ENCODE measurements at regions not wholly inside any gene's neighbourhood (a gene's known extent, or its start where the extent isn't known, plus 50 kb on each side); places are given as distances from the start of the nearest gene placed in this dataset.
A peak's percentile ranks its signal among the peaks of the same experiment; 100 is the strongest.

DNA sequence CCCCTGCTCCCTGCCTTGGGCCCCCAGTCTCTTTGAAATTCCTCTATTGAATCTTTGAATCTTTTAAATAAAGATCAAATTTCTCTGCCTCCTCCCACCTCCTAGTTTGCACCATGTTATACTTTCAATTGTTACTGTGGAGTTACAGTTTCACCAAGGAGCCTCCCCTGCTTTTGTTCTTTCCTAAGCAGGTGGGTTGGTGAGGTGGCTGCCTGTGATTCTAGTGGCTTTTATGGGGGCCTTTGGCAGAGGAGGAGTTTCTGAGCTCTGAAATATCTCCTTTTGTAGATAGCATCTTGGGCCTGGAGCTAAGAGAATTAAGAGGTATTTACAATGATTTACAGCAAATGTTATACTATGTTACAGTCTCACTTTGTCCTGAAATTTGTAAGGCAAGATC lies 133.8 kb upstream of the STX18 start:
- H4K91ac ChIP-seq (ENCODE audit: low read depth, low read length): no peak overlapping the region
- H2AFZ ChIP-seq (ENCODE audit: insufficient read depth, low read length, poor library complexity): no peak overlapping the region
- H3K79me2 ChIP-seq (ENCODE audit: control insufficient read depth, insufficient read depth, low read length, poor library complexity): no peaks in the 10 kb centered on the region
- H3K14ac ChIP-seq (ENCODE audit: low read length): no peak overlapping the region
- no peak overlapping the region for H3K4me2 ChIP-seq (ENCODE audit: low read length)
- H4K8ac ChIP-seq (ENCODE audit: low read depth, low read length): no peak overlapping the region
- H2BK5ac ChIP-seq (ENCODE audit: low read depth, low read length, poor library complexity): no peak overlapping the region
- H3K36me3 ChIP-seq (ENCODE audit: control insufficient read depth in 1 of 2, insufficient read depth in 2 of 2, low read length in 2 of 2): no peaks in the 10 kb centered on the region
- H3K4me3 ChIP-seq (ENCODE audit: low read depth, low read length): no peak overlapping the region
- H4K12ac ChIP-seq (ENCODE audit: low read depth, low read length): no peak overlapping the region
- H3K9me3 ChIP-seq (ENCODE audit: insufficient read depth, low read depth, low read length): peaks cover 4% of the 10 kb centered on the region
- no peak overlapping the region for H3K27ac ChIP-seq (ENCODE audit: low read depth, low read length)
- H3K4me1 ChIP-seq (ENCODE audit: control insufficient read depth in 1 of 2, insufficient read depth in 2 of 2, low read length in 2 of 2): peaks cover 11 to 14% of the 10 kb centered on the region in 2 experiments
- H2BK12ac ChIP-seq (ENCODE audit: low read length): no peak overlapping the region
- H3K18ac ChIP-seq (ENCODE audit: low read length): no peak overlapping the region
- no peak overlapping the region for H3K23ac ChIP-seq (ENCODE audit: low read length)
- no peak overlapping the region for H3K9ac ChIP-seq (ENCODE audit: low read length)
- no peaks in the 10 kb centered on the region for H3K27me3 ChIP-seq (ENCODE audit: insufficient read depth, low read length)
- H3K4ac ChIP-seq (ENCODE audit: low read depth, low read length): no peak overlapping the region
- no peak for DNase-seq
- peaks cover 2% of the 10 kb centered on the region for H3K79me1 ChIP-seq (ENCODE audit: low read length)
- H2AK5ac ChIP-seq (ENCODE audit: low read length): no peak overlapping the region
- no peak overlapping the region for H2BK120ac ChIP-seq (ENCODE audit: insufficient read depth, low read length, poor library complexity)

DNA sequence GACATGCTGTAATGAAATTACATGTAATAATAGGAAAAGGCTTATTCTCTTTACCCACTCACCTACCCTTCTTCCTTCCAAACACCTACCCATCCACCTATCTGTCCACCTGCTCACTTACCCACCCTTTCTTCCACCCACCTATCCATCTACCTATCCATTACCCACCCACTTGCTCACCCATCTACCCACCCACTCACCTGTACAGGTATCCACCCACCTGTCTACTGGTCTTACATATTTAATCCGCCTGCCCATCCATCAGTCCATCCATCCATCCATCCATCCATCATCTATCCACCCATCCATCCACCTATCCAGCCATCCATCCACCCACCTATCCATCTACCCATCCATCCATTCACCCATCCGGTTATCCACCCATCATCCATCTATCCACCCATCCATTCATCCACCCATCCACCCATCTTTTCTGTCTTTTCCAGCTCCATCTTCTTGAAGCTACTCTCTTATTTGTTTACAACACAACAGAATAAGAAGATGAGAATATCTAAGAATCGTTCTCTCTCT lies 133.3 kb upstream of the STX18 start:
- Histone ChIP-seq H3K4me2 (ENCODE audit: low read length) (no peak overlapping the region), H4K12ac (ENCODE audit: low read depth, low read length) (no peak overlapping the region), H3K79me2 (ENCODE audit: control insufficient read depth, insufficient read depth, low read length, poor library complexity) (no peaks in the 10 kb centered on the region), H2BK120ac (ENCODE audit: insufficient read depth, low read length, poor library complexity) (no peak overlapping the region), H4K8ac (ENCODE audit: low read depth, low read length) (no peak overlapping the region), H2BK5ac (ENCODE audit: low read depth, low read length, poor library complexity) (no peak overlapping the region), H3K36me3 (ENCODE audit: control insufficient read depth in 1 of 2, insufficient read depth in 2 of 2, low read length in 2 of 2) (no peaks in the 10 kb centered on the region), H2AFZ (ENCODE audit: insufficient read depth, low read length, poor library complexity) (no peak overlapping the region), H3K4me1 (ENCODE audit: control insufficient read depth in 1 of 2, insufficient read depth in 2 of 2, low read length in 2 of 2) (peaks cover 11 to 15% of the 10 kb centered on the region in 2 experiments), H3K23ac (ENCODE audit: low read length) (no peak overlapping the region), H3K4me3 (ENCODE audit: low read depth, low read length) (no peak overlapping the region), H3K4ac (ENCODE audit: low read depth, low read length) (no peak overlapping the region), H2BK12ac (ENCODE audit: low read length) (no peak overlapping the region), H3K14ac (ENCODE audit: low read length) (no peak overlapping the region), H3K79me1 (ENCODE audit: low read length) (peaks cover 2% of the 10 kb centered on the region), H3K18ac (ENCODE audit: low read length) (no peak overlapping the region), H3K9ac (ENCODE audit: low read length) (no peak overlapping the region), H3K27me3 (ENCODE audit: insufficient read depth, low read length) (no peaks in the 10 kb centered on the region), H3K9me3 (ENCODE audit: insufficient read depth, low read depth, low read length) (peaks cover 4% of the 10 kb centered on the region), H3K27ac (ENCODE audit: low read depth, low read length) (no peak overlapping the region), H4K91ac (ENCODE audit: low read depth, low read length) (no peak overlapping the region), H2AK5ac (ENCODE audit: low read length) (no peak overlapping the region)
- WGBS (ENCODE audit: extremely low coverage, insufficient coverage, insufficient read length): no CpG with 5 or more reads among the region's 3 CpGs
- no peak for DNase-seq

DNA sequence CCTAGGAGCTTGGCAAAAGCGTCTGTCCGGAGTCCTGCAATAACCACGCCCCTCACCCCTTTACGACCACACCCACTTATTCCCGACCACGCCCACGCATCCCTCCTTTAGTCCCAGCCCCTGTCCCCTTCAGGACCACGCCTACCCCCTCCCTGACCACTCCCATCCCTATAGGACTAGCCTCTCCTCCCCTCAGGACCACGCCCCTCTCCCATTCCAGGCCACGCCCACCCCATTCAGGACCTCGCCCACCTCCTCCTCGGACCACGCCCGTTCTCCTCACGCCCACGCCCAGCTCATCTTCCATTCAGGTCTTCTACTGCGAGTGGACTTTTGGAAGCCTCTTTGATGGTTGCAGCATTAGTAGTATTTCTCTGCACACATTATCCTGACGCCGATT lies 131.2 kb upstream of the STX18 start:
- H4K91ac ChIP-seq (ENCODE audit: low read depth, low read length): no peak overlapping the region
- H2BK5ac ChIP-seq (ENCODE audit: low read depth, low read length, poor library complexity): no peak overlapping the region
- H4K12ac ChIP-seq (ENCODE audit: low read depth, low read length): no peak overlapping the region
- H3K4me1 ChIP-seq (ENCODE audit: control insufficient read depth in 1 of 2, insufficient read depth in 2 of 2, low read length in 2 of 2): peaks cover 21 to 25% of the 10 kb centered on the region in 2 experiments
- no peak overlapping the region for H4K8ac ChIP-seq (ENCODE audit: low read depth, low read length)
- H3K79me1 ChIP-seq (ENCODE audit: low read length): peaks cover 8% of the 10 kb centered on the region
- DNase-seq: peak; percentile 20 to 32
- H3K18ac ChIP-seq (ENCODE audit: low read length): no peak overlapping the region
- H3K79me2 ChIP-seq (ENCODE audit: control insufficient read depth, insufficient read depth, low read length, poor library complexity): no peaks in the 10 kb centered on the region
- no peaks in the 10 kb centered on the region for H3K27me3 ChIP-seq (ENCODE audit: insufficient read depth, low read length)
- no peak overlapping the region for H3K14ac ChIP-seq (ENCODE audit: low read length)
- H3K23ac ChIP-seq (ENCODE audit: low read length): peak overlapping the region; percentile 29
- no peak overlapping the region for H2AFZ ChIP-seq (ENCODE audit: insufficient read depth, low read length, poor library complexity)
- H3K27ac ChIP-seq (ENCODE audit: low read depth, low read length): no peak overlapping the region
- H2BK120ac ChIP-seq (ENCODE audit: insufficient read depth, low read length, poor library complexity): no peak overlapping the region
- WGBS (ENCODE audit: extremely low coverage, insufficient coverage, insufficient read length): no CpG with 5 or more reads among the region's 19 CpGs
- H3K9me3 ChIP-seq (ENCODE audit: insufficient read depth, low read depth, low read length): peaks cover 3% of the 10 kb centered on the region
- no peak overlapping the region for H2BK12ac ChIP-seq (ENCODE audit: low read length)
- H3K4ac ChIP-seq (ENCODE audit: low read depth, low read length): no peak overlapping the region
- no peak overlapping the region for H3K4me2 ChIP-seq (ENCODE audit: low read length)
- H2AK5ac ChIP-seq (ENCODE audit: low read length): no peak overlapping the region
- H3K36me3 ChIP-seq (ENCODE audit: control insufficient read depth in 1 of 2, insufficient read depth in 2 of 2, low read length in 2 of 2): no peaks in the 10 kb centered on the region
- H3K4me3 ChIP-seq (ENCODE audit: low read depth, low read length): peak overlapping the region; percentile 61
- no peak overlapping the region for H3K9ac ChIP-seq (ENCODE audit: low read length)

DNA sequence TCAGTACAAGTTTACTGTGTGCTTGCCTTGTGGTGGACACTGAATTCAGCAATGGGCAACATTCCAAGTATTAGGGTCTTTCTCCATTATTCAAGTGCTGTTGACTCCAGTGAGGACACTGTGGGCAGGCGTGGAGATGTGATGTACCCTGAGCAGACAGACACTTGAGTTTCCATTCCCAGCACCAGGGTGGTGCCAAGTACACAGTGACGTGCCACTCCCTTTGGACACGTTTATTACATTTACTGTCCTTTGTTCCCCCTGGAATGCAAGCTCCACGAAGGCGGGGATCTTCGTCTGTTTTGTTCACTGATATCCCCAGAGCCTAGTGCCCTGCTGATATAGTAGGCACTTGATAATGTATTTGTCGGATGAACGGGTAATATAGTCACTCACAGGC lies 130.6 kb upstream of the STX18 start:
- no CpG with 5 or more reads among the region's 8 CpGs for WGBS (ENCODE audit: extremely low coverage, insufficient coverage, insufficient read length)
- H3K14ac ChIP-seq (ENCODE audit: low read length): no peak overlapping the region
- no peak overlapping the region for H2BK12ac ChIP-seq (ENCODE audit: low read length)
- H2BK5ac ChIP-seq (ENCODE audit: low read depth, low read length, poor library complexity): no peak overlapping the region
- peaks cover 15% of the 10 kb centered on the region for H3K79me1 ChIP-seq (ENCODE audit: low read length)
- H3K9ac ChIP-seq (ENCODE audit: low read length): no peak overlapping the region
- no peaks in the 10 kb centered on the region for H3K36me3 ChIP-seq (ENCODE audit: control insufficient read depth in 1 of 2, insufficient read depth in 2 of 2, low read length in 2 of 2)
- H3K9me3 ChIP-seq (ENCODE audit: insufficient read depth, low read depth, low read length): peaks cover 3% of the 10 kb centered on the region
- H3K27me3 ChIP-seq (ENCODE audit: insufficient read depth, low read length): no peaks in the 10 kb centered on the region
- no peak overlapping the region for H3K4me2 ChIP-seq (ENCODE audit: low read length)
- H3K18ac ChIP-seq (ENCODE audit: low read length): no peak overlapping the region
- DNase-seq: no peak
- no peak overlapping the region for H3K27ac ChIP-seq (ENCODE audit: low read depth, low read length)
- no peak overlapping the region for H4K12ac ChIP-seq (ENCODE audit: low read depth, low read length)
- no peak overlapping the region for H3K4me3 ChIP-seq (ENCODE audit: low read depth, low read length)
- H2AK5ac ChIP-seq (ENCODE audit: low read length): no peak overlapping the region
- H4K91ac ChIP-seq (ENCODE audit: low read depth, low read length): peak overlapping the region; percentile 7
- no peak overlapping the region for H3K23ac ChIP-seq (ENCODE audit: low read length)
- no peaks in the 10 kb centered on the region for H3K79me2 ChIP-seq (ENCODE audit: control insufficient read depth, insufficient read depth, low read length, poor library complexity)
- H2BK120ac ChIP-seq (ENCODE audit: insufficient read depth, low read length, poor library complexity): no peak overlapping the region
- H3K4me1 ChIP-seq (ENCODE audit: control insufficient read depth in 1 of 2, insufficient read depth in 2 of 2, low read length in 2 of 2): peaks cover 27 to 31% of the 10 kb centered on the region in 2 experiments
- no peak overlapping the region for H3K4ac ChIP-seq (ENCODE audit: low read depth, low read length)
- no peak overlapping the region for H2AFZ ChIP-seq (ENCODE audit: insufficient read depth, low read length, poor library complexity)
- no peak overlapping the region for H4K8ac ChIP-seq (ENCODE audit: low read depth, low read length)

Measured in trophoblast cell (in vitro differentiated cells and primary cell).